GM23338 (cell line): ENCODE measurements at regions not wholly inside any gene's neighbourhood (a gene's known extent, or its start where the extent isn't known, plus 50 kb on each side); places are given as distances from the start of the nearest gene placed in this dataset.

Experiments
- ATAC-seq: fragments of 200-7000 bp; cut with Tn5 transposase; 3 replicates; pipeline ENCODE4 v1.9.1; 2020
- DNase-seq: peaks from one replicate; pipeline ENCODE4 v3.0.0-alpha.2; 2015; ENCODE audit warnings: low spot score
- H2AFZ ChIP-seq: fragments of 200-600 bp; sonication (generic); 2 replicates; pipeline ENCODE4 v1.8.0; 2016; ENCODE audit warnings: antibody characterized with exemption, mild to moderate bottlenecking, moderate library complexity
- H3F3A ChIP-seq: fragments of 200-600 bp; sonication (generic); replicated peaks from 2 replicates; pipeline ENCODE4 v1.8.0; 2017; ENCODE audit warnings: antibody characterized with exemption, mixed run types, low read depth
- H3K27ac ChIP-seq: fragments of 200-600 bp; sonication (generic); 2 replicates; pipeline ENCODE4 v1.6.1; 2016; ENCODE audit warnings: low read depth
- H3K27me3 ChIP-seq: fragments of 200-600 bp; sonication (generic); 2 replicates; pipeline ENCODE4 v1.8.0; 2016; ENCODE audit warnings: mild to moderate bottlenecking, mixed run types, moderate library complexity; ENCODE audit not compliant: insufficient read depth
- H3K36me3 ChIP-seq: fragments of 200-600 bp; sonication (generic); 2 replicates; pipeline ENCODE4 v1.8.0; 2016; ENCODE audit warnings: mild to moderate bottlenecking; ENCODE audit not compliant: insufficient read depth
- H3K4me1 ChIP-seq: fragments of 200-600 bp; sonication (generic); 2 replicates; pipeline ENCODE4 v1.8.0; 2016; ENCODE audit warnings: mild to moderate bottlenecking, moderate library complexity; ENCODE audit not compliant: insufficient read depth
- H3K4me2 ChIP-seq: fragments of 200-600 bp; sonication (generic); 2 replicates; pipeline ENCODE4 v1.7.1; 2017; ENCODE audit warnings: mixed run types
- H3K4me3 ChIP-seq: fragments of 200-600 bp; sonication (generic); 2 replicates; pipeline ENCODE4 v1.6.1; 2016; ENCODE audit warnings: mixed run types
- H3K79me2 ChIP-seq: fragments of 200-600 bp; sonication (generic); replicated peaks from 2 replicates; pipeline ENCODE4 v1.8.0; 2017; ENCODE audit warnings: mild to moderate bottlenecking; ENCODE audit not compliant: insufficient read depth
- H3K9me2 ChIP-seq: fragments of 200-600 bp; sonication (generic); 2 replicates; pipeline ENCODE4 v1.8.0; 2017; ENCODE audit not compliant: insufficient read depth
- H4K20me1 ChIP-seq: fragments of 200-600 bp; sonication (generic); replicated peaks from 2 replicates; pipeline ENCODE4 v1.8.0; 2017; ENCODE audit warnings: mild to moderate bottlenecking; ENCODE audit not compliant: insufficient read depth
- H3K27ac Mint-ChIP-seq: 2 replicates; pipeline ENCODE4 v1.8.0; 2020; ENCODE audit warnings: inconsistent platforms, mild to moderate bottlenecking, moderate library complexity, mixed read lengths
- H3K27me3 Mint-ChIP-seq: 3 replicates; pipeline ENCODE4 v1.8.0; 2022; ENCODE audit warnings: low read depth, mild to moderate bottlenecking, moderate library complexity, mixed read lengths, inconsistent platforms; ENCODE audit not compliant: insufficient read depth, poor library complexity
- H3K36me3 Mint-ChIP-seq: 3 replicates; pipeline ENCODE4 v1.8.0; 2021; ENCODE audit warnings: low read depth, mild to moderate bottlenecking, inconsistent platforms, moderate library complexity, mixed read lengths
- H3K4me1 Mint-ChIP-seq: 3 replicates; pipeline ENCODE4 v1.8.0; 2020; ENCODE audit warnings: mild to moderate bottlenecking, inconsistent platforms, mixed read lengths
- H3K4me3 Mint-ChIP-seq: 3 replicates; pipeline ENCODE4 v1.8.0; 2021; ENCODE audit warnings: moderate library complexity, mild to moderate bottlenecking, inconsistent platforms, mixed read lengths
- H3K9me3 Mint-ChIP-seq: 3 replicates; pipeline ENCODE4 v1.8.0; 2020; ENCODE audit warnings: moderate library complexity, mild to moderate bottlenecking, inconsistent platforms, mixed read lengths
- EZH2phosphoT487 ChIP-seq: fragments of 200-600 bp; sonication (generic); IDR thresholded peaks from one replicate; pipeline ENCODE4 v1.8.1; 2018; ENCODE audit warnings: antibody characterized with exemption; ENCODE audit not compliant: unreplicated experiment
- NANOG ChIP-seq: IDR thresholded peaks from 2 replicates; pipeline ENCODE4 v1.6.1; 2016; ENCODE audit warnings: antibody characterized with exemption, borderline replicate concordance
- POLR2AphosphoS5 ChIP-seq: IDR thresholded peaks from 2 replicates; pipeline ENCODE4 v1.6.1; 2016; ENCODE audit warnings: antibody characterized with exemption, low read depth
- STAT1 ChIP-seq: IDR thresholded peaks from one replicate; pipeline ENCODE4 v1.6.1; 2016; ENCODE audit warnings: antibody characterized with exemption; ENCODE audit not compliant: unreplicated experiment
- ZNF331 ChIP-seq: fragments of 250-450 bp; sonication (Bioruptor Pico); IDR thresholded peaks from 2 replicates; pipeline ENCODE4 v1.5.0; 2020; ENCODE audit warnings: low read depth, mild to moderate bottlenecking, moderate library complexity
- TF ChIP-seq, protein P1 (sequence below), 2 experiments: fragments of 200-600 bp in 1 of 2; sonication (generic) in 1 of 2; conservative IDR thresholded peaks; 2 replicates each; pipeline versions ENCODE4 v1.5.1 to v1.6.1; 2016 to 2017; ENCODE audit warnings: antibody characterized with exemption in 2 of 2, low read depth in 2 of 2, mild to moderate bottlenecking in 2 of 2, moderate library complexity in 1 of 2
- TF ChIP-seq, protein P2 (sequence below): IDR thresholded peaks from one replicate; pipeline ENCODE4 v1.6.1; 2018; ENCODE audit warnings: antibody characterized with exemption; ENCODE audit not compliant: unreplicated experiment
- TF ChIP-seq, protein P3 (sequence below): IDR thresholded peaks from 2 replicates; pipeline ENCODE4 v1.6.1; 2016; ENCODE audit warnings: antibody characterized with exemption

DNA sequence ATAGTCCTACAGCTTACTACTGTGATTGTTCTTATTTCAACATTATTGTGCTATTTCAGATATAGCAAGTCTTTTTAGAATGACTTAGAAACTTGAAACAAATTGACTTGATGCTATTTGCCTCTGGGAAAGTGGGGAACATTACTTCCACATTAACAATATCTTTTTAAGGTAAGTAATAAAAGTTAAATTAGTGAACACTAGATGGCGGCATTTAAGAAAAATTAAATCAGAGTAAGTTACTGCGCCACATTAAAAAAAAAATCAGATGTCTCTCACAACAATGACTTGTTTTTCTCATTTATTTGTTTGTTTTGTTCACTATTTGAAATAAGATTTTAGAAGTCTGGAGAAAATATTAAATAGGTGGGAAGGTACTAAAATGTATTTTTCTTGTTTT is 1026.9 kb upstream of the SLIT2 start:
- no peaks in the 10 kb centered on the region for H3K27me3 Mint-ChIP-seq
- Histone ChIP-seq H3K79me2 (no peaks in the 10 kb centered on the region), H3K4me2 (no peak overlapping the region), H3K4me1 (no peaks in the 10 kb centered on the region), H2AFZ (no peak overlapping the region), H3K27ac (no peak overlapping the region), H3K27me3 (no peaks in the 10 kb centered on the region), H3F3A (no peaks in the 10 kb centered on the region), H3K9me2 (no peaks in the 10 kb centered on the region), H3K36me3 (no peaks in the 10 kb centered on the region), H4K20me1 (no peaks in the 10 kb centered on the region), H3K4me3 (no peak overlapping the region)
- ATAC-seq (no peak), DNase-seq (peak; percentile 66)
- no peak overlapping the region for H3K4me3 Mint-ChIP-seq
- no peaks in the 10 kb centered on the region for H3K9me3 Mint-ChIP-seq
- peaks cover 3% of the 10 kb centered on the region; the same call in 1 of the 3 replicates for H3K4me1 Mint-ChIP-seq
- TF ChIP-seq EZH2phosphoT487: no peak
- TF ChIP-seq, protein P1, sequence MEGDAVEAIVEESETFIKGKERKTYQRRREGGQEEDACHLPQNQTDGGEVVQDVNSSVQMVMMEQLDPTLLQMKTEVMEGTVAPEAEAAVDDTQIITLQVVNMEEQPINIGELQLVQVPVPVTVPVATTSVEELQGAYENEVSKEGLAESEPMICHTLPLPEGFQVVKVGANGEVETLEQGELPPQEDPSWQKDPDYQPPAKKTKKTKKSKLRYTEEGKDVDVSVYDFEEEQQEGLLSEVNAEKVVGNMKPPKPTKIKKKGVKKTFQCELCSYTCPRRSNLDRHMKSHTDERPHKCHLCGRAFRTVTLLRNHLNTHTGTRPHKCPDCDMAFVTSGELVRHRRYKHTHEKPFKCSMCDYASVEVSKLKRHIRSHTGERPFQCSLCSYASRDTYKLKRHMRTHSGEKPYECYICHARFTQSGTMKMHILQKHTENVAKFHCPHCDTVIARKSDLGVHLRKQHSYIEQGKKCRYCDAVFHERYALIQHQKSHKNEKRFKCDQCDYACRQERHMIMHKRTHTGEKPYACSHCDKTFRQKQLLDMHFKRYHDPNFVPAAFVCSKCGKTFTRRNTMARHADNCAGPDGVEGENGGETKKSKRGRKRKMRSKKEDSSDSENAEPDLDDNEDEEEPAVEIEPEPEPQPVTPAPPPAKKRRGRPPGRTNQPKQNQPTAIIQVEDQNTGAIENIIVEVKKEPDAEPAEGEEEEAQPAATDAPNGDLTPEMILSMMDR (conservative IDR thresholded peaks at IDR 0.05; ENCODE audit: low read depth in 2 of 2): peak in 1 of 2 experiments; percentile 67; a peak in 3 of 4 replicates
- no peak for TF ChIP-seq STAT1
- no peak overlapping the region for H3K27ac Mint-ChIP-seq
- no peaks in the 10 kb centered on the region for H3K36me3 Mint-ChIP-seq

DNA sequence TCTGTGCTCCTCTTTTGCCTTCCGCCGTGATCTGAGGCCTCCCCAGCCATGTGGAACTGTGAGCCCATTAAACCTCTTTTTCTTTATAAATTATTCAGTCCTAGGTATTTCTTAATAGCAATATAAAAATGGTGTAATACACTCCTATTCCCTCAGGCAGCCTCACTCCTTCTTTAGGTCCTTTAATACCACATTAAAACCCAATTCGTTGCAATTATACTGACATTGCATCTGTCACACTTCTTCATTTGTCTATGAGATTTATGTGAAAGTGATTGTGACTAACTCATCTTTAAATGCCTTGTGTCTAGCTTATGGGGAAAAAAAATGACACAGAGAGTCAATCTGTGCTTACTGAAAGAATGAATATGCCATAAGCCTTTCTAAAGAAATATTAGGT is 1035.2 kb upstream of the SLIT2 start:
- H3F3A ChIP-seq: no peaks in the 10 kb centered on the region
- no peaks in the 10 kb centered on the region for H4K20me1 ChIP-seq
- no peak for ATAC-seq
- Mint-ChIP-seq H3K27me3 (no peaks in the 10 kb centered on the region), H3K36me3 (no peaks in the 10 kb centered on the region; the same call in 2 of the 3 replicates), H3K4me3 (no peak overlapping the region), H3K4me1 (peaks cover 7% of the 10 kb centered on the region), H3K27ac (no peak overlapping the region), H3K9me3 (no peaks in the 10 kb centered on the region)
- no peaks in the 10 kb centered on the region for H3K79me2 ChIP-seq
- DNase-seq: no peak
- no peak for TF ChIP-seq POLR2AphosphoS5
- no peak for TF ChIP-seq ZNF331 (CRISPR knock-in tag)
- no peak for TF ChIP-seq EZH2phosphoT487
- TF ChIP-seq, protein P2, sequence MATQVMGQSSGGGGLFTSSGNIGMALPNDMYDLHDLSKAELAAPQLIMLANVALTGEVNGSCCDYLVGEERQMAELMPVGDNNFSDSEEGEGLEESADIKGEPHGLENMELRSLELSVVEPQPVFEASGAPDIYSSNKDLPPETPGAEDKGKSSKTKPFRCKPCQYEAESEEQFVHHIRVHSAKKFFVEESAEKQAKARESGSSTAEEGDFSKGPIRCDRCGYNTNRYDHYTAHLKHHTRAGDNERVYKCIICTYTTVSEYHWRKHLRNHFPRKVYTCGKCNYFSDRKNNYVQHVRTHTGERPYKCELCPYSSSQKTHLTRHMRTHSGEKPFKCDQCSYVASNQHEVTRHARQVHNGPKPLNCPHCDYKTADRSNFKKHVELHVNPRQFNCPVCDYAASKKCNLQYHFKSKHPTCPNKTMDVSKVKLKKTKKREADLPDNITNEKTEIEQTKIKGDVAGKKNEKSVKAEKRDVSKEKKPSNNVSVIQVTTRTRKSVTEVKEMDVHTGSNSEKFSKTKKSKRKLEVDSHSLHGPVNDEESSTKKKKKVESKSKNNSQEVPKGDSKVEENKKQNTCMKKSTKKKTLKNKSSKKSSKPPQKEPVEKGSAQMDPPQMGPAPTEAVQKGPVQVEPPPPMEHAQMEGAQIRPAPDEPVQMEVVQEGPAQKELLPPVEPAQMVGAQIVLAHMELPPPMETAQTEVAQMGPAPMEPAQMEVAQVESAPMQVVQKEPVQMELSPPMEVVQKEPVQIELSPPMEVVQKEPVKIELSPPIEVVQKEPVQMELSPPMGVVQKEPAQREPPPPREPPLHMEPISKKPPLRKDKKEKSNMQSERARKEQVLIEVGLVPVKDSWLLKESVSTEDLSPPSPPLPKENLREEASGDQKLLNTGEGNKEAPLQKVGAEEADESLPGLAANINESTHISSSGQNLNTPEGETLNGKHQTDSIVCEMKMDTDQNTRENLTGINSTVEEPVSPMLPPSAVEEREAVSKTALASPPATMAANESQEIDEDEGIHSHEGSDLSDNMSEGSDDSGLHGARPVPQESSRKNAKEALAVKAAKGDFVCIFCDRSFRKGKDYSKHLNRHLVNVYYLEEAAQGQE: no peak
- TF ChIP-seq, protein P3, sequence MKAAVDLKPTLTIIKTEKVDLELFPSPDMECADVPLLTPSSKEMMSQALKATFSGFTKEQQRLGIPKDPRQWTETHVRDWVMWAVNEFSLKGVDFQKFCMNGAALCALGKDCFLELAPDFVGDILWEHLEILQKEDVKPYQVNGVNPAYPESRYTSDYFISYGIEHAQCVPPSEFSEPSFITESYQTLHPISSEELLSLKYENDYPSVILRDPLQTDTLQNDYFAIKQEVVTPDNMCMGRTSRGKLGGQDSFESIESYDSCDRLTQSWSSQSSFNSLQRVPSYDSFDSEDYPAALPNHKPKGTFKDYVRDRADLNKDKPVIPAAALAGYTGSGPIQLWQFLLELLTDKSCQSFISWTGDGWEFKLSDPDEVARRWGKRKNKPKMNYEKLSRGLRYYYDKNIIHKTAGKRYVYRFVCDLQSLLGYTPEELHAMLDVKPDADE: no peak
- TF ChIP-seq NANOG: no peak
- TF ChIP-seq STAT1: no peak
- TF ChIP-seq, protein P1 (conservative IDR thresholded peaks at IDR 0.05; ENCODE audit: low read depth in 2 of 2): no peak
- no peak overlapping the region for H3K4me2 ChIP-seq
- no peaks in the 10 kb centered on the region for H3K9me2 ChIP-seq
- H3K27me3 ChIP-seq: no peaks in the 10 kb centered on the region
- H3K4me1 ChIP-seq: no peaks in the 10 kb centered on the region
- H3K4me3 ChIP-seq: no peak overlapping the region
- H3K36me3 ChIP-seq: no peaks in the 10 kb centered on the region
- H2AFZ ChIP-seq: no peak overlapping the region; the same call in 1 of the 2 replicates
- H3K27ac ChIP-seq: no peak overlapping the region
